Lung (tissue), 11 donors: ENCODE measurements at regions not wholly inside any gene's neighbourhood (a gene's known extent, or its start where the extent isn't known, plus 50 kb on each side); places are given as distances from the start of the nearest gene placed in this dataset.

Source experiments
- ATAC-seq: fragments of 200-7000 bp; cut with Tn5 transposase; one replicate; pipeline ENCODE4 v1.9.1; 2020; ENCODE audit warnings: moderate number of reproducible peaks; ENCODE audit not compliant: insufficient read depth, low FRiP score
- DNase-seq, 3 donors: peaks; one replicate each; pipeline ENCODE4 v3.0.0-alpha.2; 2013 to 2017
- H3K27ac ChIP-seq, 2 donors: one replicate each; pipeline ENCODE4 v1.5.1; 2013; ENCODE audit warnings: mild to moderate bottlenecking in 2 of 2, moderate library complexity in 2 of 2, control low read depth in 1 of 2, inconsistent platforms in 1 of 2, low read depth in 1 of 2, low read length in 1 of 2
- H3K27me3 ChIP-seq, 3 donors: one replicate each; pipeline ENCODE4 v1.5.1; 2013; ENCODE audit warnings: low read length in 2 of 3; ENCODE audit not compliant: control insufficient read depth in 3 of 3, insufficient read depth in 3 of 3
- H3K36me3 ChIP-seq, 4 donors: one replicate each; pipeline ENCODE4 v1.5.1; 2013; ENCODE audit warnings: low read length in 4 of 4, mild to moderate bottlenecking in 1 of 4, moderate library complexity in 1 of 4; ENCODE audit not compliant: control insufficient read depth in 4 of 4, insufficient read depth in 4 of 4
- H3K4me1 ChIP-seq, 5 donors: one replicate each; pipeline ENCODE4 v1.5.1; 2013; ENCODE audit warnings: low read length in 5 of 5, mild to moderate bottlenecking in 2 of 5, moderate library complexity in 1 of 5; ENCODE audit not compliant: control insufficient read depth in 5 of 5, insufficient read depth in 5 of 5
- H3K4me3 ChIP-seq: one replicate; pipeline ENCODE4 v1.5.1; 2013; ENCODE audit warnings: mild to moderate bottlenecking, control low read depth, moderate library complexity
- H3K9ac ChIP-seq, 2 donors: one replicate each; pipeline ENCODE4 v1.5.1; 2013; ENCODE audit warnings: low read length in 2 of 2, control low read depth in 1 of 2; ENCODE audit not compliant: insufficient read depth in 1 of 2
- H3K9me3 ChIP-seq, 4 donors: one replicate each; pipeline ENCODE4 v1.5.1; 2013; ENCODE audit warnings: low read length in 3 of 4, mild to moderate bottlenecking in 1 of 4, moderate library complexity in 1 of 4; ENCODE audit not compliant: control insufficient read depth in 4 of 4, insufficient read depth in 3 of 4
- WGBS, 2 donors: extraction: QIAGEN DNeasy Blood & Tissue Kit; methylation state at CpG; one replicate each; pipeline ENCODE4 v1.1.7; 2013; 5-methylcytosine and 5-hydroxymethylcytosine counted together
- TF ChIP-seq, protein P1 (sequence below): IDR thresholded peaks from 2 replicates; pipeline ENCODE4 v1.5.1; 2012; ENCODE audit warnings: mild to moderate bottlenecking; ENCODE audit errors: control extremely low read depth, extremely low read depth
- donor health status: control.
- donor health status: control.
- donor health status: Bipolar disorder and iron deficiency.
- donor health status: healthy.
- donor health status: DM: yes; HTN: yes; CAD: no.

DNA sequence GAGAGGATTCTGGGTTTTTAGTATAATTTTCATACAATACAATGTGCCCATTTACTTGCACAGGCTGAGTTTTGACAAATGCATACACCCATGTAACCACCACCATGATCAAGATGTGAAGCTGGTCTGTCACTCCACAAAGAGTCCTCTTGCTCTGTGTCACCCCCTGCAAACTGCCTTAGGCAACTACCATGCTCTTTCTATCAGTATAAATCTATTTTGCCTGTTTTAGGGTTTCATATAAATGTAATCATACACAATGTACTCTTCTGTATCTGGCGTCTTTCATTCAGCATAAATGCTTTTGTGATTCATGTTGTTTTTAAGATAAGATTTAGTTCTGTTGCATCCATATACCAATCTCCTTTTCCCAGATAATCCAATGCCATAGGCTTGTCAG is 181.9 kb upstream of the KCNG1 start:
- H3K36me3 ChIP-seq: no peaks in the 10 kb centered on the region

DNA sequence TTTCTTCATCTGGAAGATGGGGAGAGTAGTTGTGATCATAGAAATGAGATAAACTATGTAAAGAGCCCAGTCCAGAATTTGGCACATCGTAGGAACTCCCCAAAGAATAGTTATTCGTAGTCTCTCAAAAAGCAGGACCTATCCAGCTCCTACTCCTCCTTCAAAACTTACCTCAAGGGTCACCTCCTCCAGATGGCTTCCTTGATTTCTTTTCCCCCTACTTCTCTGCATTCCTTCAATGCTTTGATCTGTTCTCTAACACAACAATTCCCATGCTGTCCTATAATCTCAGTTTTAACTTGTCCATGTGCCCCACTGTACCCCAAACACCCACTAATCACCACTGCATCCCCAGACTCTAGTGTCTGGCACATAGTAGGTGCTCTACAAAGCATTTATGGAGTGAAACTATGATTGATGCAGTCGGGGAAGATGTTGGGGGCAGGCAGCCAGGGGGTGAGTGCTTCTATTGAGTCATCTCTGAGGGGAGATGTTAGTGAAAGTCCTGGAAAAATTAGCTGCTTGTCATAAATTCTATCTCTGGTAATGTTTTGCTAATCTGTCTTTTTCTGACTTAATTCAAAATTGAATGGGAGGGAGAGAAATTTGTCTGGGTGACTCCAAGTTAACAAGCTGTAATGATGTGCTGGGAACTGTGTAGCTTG is 181.3 kb upstream of the KCNG1 start:
- DNase-seq: no peak
- Histone ChIP-seq H3K4me3 (no peak overlapping the region), H3K27me3 (peaks cover 0 to under 1% (median 0%) of the 10 kb centered on the region in 3 donors), H3K9me3 (no peaks in the 10 kb centered on the region), H3K4me1 (no peaks in the 10 kb centered on the region), H3K27ac (no peak overlapping the region), H3K36me3 (no peaks in the 10 kb centered on the region), H3K9ac (no peak overlapping the region)
- 53 to 90% methylated on average over 3 of the region's 3 CpGs for WGBS, 2 donors
- ATAC-seq: no peak
- TF ChIP-seq, protein P1, sequence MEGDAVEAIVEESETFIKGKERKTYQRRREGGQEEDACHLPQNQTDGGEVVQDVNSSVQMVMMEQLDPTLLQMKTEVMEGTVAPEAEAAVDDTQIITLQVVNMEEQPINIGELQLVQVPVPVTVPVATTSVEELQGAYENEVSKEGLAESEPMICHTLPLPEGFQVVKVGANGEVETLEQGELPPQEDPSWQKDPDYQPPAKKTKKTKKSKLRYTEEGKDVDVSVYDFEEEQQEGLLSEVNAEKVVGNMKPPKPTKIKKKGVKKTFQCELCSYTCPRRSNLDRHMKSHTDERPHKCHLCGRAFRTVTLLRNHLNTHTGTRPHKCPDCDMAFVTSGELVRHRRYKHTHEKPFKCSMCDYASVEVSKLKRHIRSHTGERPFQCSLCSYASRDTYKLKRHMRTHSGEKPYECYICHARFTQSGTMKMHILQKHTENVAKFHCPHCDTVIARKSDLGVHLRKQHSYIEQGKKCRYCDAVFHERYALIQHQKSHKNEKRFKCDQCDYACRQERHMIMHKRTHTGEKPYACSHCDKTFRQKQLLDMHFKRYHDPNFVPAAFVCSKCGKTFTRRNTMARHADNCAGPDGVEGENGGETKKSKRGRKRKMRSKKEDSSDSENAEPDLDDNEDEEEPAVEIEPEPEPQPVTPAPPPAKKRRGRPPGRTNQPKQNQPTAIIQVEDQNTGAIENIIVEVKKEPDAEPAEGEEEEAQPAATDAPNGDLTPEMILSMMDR: no peak

More for the DNA sequence above, 181.9 kb upstream of the KCNG1 start:
- no peak overlapping the region for H3K9ac ChIP-seq
- H3K27ac ChIP-seq: no peak overlapping the region
- 77 to 89% methylated on average over 1 of the region's 1 CpG for WGBS, 2 donors
- no peak for DNase-seq
- H3K27me3 ChIP-seq: peaks cover 0 to 3% (median 0%) of the 10 kb centered on the region in 3 donors
- H3K4me1 ChIP-seq: no peaks in the 10 kb centered on the region
- H3K9me3 ChIP-seq: no peaks in the 10 kb centered on the region
- no peak overlapping the region for H3K4me3 ChIP-seq
- ATAC-seq: no peak
- TF ChIP-seq, protein P1: no peak

DNA sequence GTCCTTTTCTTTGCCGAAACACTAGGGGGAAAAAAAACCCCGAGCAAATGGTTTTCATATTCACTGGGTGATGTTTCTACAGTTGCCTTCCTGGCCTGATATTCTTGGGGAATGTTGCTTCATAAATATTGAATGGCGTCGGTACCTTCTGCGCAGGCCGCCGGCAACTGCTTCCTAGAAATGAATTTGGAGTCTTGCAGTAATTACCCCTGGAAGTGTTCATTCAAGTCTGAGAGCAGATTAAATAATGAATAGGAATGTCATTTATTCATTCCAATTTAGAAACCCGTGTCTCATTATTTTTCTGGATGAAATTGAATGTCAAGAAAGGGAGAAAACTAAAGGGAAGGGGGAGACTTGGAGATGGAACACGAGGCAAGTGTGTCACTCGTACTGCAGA is 179.4 kb upstream of the KCNG1 start:
- Histone ChIP-seq H3K4me1 (no peaks in the 10 kb centered on the region), H3K36me3 (no peaks in the 10 kb centered on the region), H3K27me3 (no peaks in the 10 kb centered on the region), H3K4me3 (no peak overlapping the region), H3K27ac (no peak overlapping the region), H3K9me3 (no peaks in the 10 kb centered on the region), H3K9ac (no peak overlapping the region)
- WGBS, 2 donors: 80 to 90% methylated on average over 10 of the region's 10 CpGs
- DNase-seq (no peak), ATAC-seq (no peak)
- TF ChIP-seq, protein P1: no peak

DNA sequence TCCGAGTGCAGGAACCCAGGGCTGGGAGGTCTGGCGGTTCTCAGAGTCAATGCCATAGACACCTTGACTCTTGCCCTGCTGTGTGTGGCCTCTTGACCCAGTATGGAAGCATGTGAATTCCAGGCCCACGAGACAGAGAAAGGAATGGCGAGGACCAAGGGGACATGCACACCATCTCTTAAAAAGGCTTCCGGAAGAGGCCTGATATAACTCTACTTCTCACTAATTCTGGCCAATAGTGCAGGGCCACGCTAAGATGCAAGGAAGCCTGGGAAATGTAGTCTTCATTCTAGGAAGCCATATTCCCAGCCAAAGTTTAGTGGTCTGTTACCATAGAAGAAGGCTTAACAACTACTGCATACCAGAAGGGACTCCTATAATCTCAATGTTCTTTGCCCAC is 177.0 kb upstream of the KCNG1 start:
- Histone ChIP-seq H3K9ac (no peak overlapping the region), H3K36me3 (no peaks in the 10 kb centered on the region), H3K4me1 (no peaks in the 10 kb centered on the region), H3K27me3 (no peaks in the 10 kb centered on the region), H3K27ac (no peak overlapping the region), H3K4me3 (no peak overlapping the region), H3K9me3 (no peaks in the 10 kb centered on the region)
- ATAC-seq: no peak
- WGBS, 2 donors: 82 to 90% methylated on average over 6 of the region's 6 CpGs
- DNase-seq: no peak
- TF ChIP-seq, protein P1: no peak
